HG03469 (cell line): ENCODE measurements at regions not wholly inside any gene's neighbourhood (a gene's known extent, or its start where the extent isn't known, plus 50 kb on each side); places are given as distances from the start of the nearest gene placed in this dataset.

Experiments
- ATAC-seq: cut with Tn5 transposase; IDR thresholded peaks from one replicate; pipeline ENCODE4 v1.9.1; 2021; ENCODE audit warnings: mild to moderate bottlenecking, moderate library complexity, moderate number of reproducible peaks; ENCODE audit not compliant: unreplicated experiment

GRCh38 chr13:72029981-72030380, 163.0 kb upstream of the DACH1 start:
- ATAC-seq = no peak

- ATAC-seq = no peak
Observed at GRCh38 chr13:72025836-72026235, 158.8 kb upstream of the DACH1 start.

GRCh38 chr13:72023895-72024294, 156.9 kb upstream of the DACH1 start:
- ATAC-seq = no peak

- ATAC-seq = no peak
Observed at GRCh38 chr13:72005455-72005854, 138.5 kb upstream of the DACH1 start.

GRCh38 chr13:72004784-72005374, 137.9 kb upstream of the DACH1 start:
- ATAC-seq = no peak

GRCh38 chr13:72004246-72004645, 137.2 kb upstream of the DACH1 start:
- ATAC-seq = no peak

GRCh38 chr13:71998223-71998622, 131.2 kb upstream of the DACH1 start:
- ATAC-seq = no peak

GRCh38 chr13:71979616-71980015, 112.6 kb upstream of the DACH1 start:
- no peak for ATAC-seq

- no peak for ATAC-seq
Observed at GRCh38 chr13:71977028-71977427, 110.0 kb upstream of the DACH1 start.

GRCh38 chr13:71967990-71968389, 101.0 kb upstream of the DACH1 start:
- no peak for ATAC-seq

GRCh38 chr13:71964491-71965100, 97.6 kb upstream of the DACH1 start:
- no peak for ATAC-seq

GRCh38 chr13:71962735-71963134, 95.7 kb upstream of the DACH1 start:
- ATAC-seq = no peak

GRCh38 chr13:71962126-71962525, 95.1 kb upstream of the DACH1 start:
- ATAC-seq = no peak

- ATAC-seq = no peak
Observed at GRCh38 chr13:71949441-71949840, 82.4 kb upstream of the DACH1 start.

- ATAC-seq = no peak
Observed at GRCh38 chr13:71939186-71939585, 72.2 kb upstream of the DACH1 start.

- ATAC-seq = no peak
Observed at GRCh38 chr13:71935166-71935840, 68.3 kb upstream of the DACH1 start.

GRCh38 chr13:71924931-71925330, 57.9 kb upstream of the DACH1 start:
- no peak for ATAC-seq

- no peak for ATAC-seq
Observed at GRCh38 chr13:71922194-71922593, 55.2 kb upstream of the DACH1 start.
